Left lung (tissue), 4 donors: ENCODE measurements at regions not wholly inside any gene's neighbourhood (a gene's known extent, or its start where the extent isn't known, plus 50 kb on each side); places are given as distances from the start of the nearest gene placed in this dataset.

Source experiments
- ATAC-seq: fragments of 200-7000 bp; cut with Tn5 transposase; one replicate; pipeline ENCODE4 v1.9.1; 2020; ENCODE audit warnings: moderate library complexity
- DNase-seq, 4 donors: peaks; one replicate each; pipeline ENCODE4 v3.0.0-alpha.2; 2013 to 2020
- H3K27ac ChIP-seq, 2 donors: fragments of 200-600 bp; sonication (generic) in 1 of 2; one replicate each; pipeline versions ENCODE4 v1.5.0 to v1.8.0; 2020 to 2021
- H3K27me3 ChIP-seq, 2 donors: fragments of 200-600 bp; sonication (generic) in 1 of 2; one replicate each; pipeline versions ENCODE4 v1.5.0 to v1.8.0; 2020 to 2021
- H3K36me3 ChIP-seq, 2 donors: fragments of 200-600 bp; sonication (generic) in 1 of 2; one replicate each; pipeline versions ENCODE4 v1.5.0 to v1.8.0; 2020 to 2021
- H3K4me1 ChIP-seq, 2 donors: fragments of 200-600 bp; one replicate each; pipeline ENCODE4 v1.8.0; 2021
- H3K4me3 ChIP-seq, 2 donors: fragments of 200-600 bp; sonication (generic) in 1 of 2; one replicate each; pipeline versions ENCODE4 v1.5.0 to v1.8.0; 2020 to 2021; ENCODE audit warnings: mild to moderate bottlenecking in 1 of 2
- H3K9me3 ChIP-seq, 2 donors: fragments of 200-600 bp; sonication (generic) in 1 of 2; one replicate each; pipeline versions ENCODE4 v1.5.0 to v1.8.0; 2020 to 2021
- CTCF ChIP-seq, 2 donors: fragments of 200-600 bp; sonication (generic) in 1 of 2; IDR thresholded peaks; one replicate each; pipeline versions ENCODE4 v1.5.0 to v1.8.0; 2021; ENCODE audit warnings: antibody characterized with exemption in 2 of 2
- intact Hi-C, 2 donors: fragments of 100-400 bp; cut with DNase I; formaldehyde crosslinking; loops; one replicate each; pipeline versions ENCODE4 v1.11.2 to v1.14.2; 2022
- donor health status: DM: no; HTN: yes; CAD: no.
- donor health status: DM: no; HTN: no; CAD: no.

GRCh38 chr20:1809611-1810510 lies 85.3 kb upstream of the SIRPA start:
- TF ChIP-seq CTCF (IDR thresholded peaks at IDR 0.05), result no peak
- ATAC-seq (no peak), DNase-seq (no peak)
- intact Hi-C loops, result no loop called here
- Histone ChIP-seq H3K36me3 (no peaks in the 10 kb centered on the region), H3K4me3 (no peak overlapping the region), H3K4me1 (peaks cover 14 to 63% of the 10 kb centered on the region in 2 donors), H3K27ac (peak overlapping the region in 1 of 2 donors; percentile 90), H3K9me3 (no peaks in the 10 kb centered on the region), H3K27me3 (peaks cover 0 to 12% of the 10 kb centered on the region in 2 donors)

DNA sequence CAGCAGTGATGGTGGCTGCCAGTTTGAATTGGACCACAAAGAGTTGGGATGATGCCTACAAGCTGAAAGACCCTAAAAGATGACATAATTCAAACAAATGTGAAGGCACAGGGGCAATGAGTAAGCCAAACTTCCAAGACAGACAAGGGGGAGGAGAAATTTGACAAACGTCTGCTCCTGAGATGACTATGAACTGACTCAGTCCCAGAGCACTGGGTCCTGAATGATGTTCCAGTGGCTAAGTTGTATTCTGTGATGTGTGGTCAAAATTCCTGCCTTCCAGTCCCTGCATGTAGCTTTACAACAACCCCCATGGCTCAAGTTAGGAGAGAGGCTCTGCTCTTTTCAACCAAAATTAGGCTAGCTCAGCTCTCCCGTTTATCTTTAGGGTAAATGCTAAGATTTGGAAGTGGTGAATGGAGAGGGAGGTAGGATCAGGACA lies 86.1 kb upstream of the SIRPA start:
- Histone ChIP-seq H3K9me3 (no peaks in the 10 kb centered on the region), H3K27ac (peak overlapping the region in 1 of 2 donors; percentile 90), H3K4me1 (peaks cover 14 to 70% of the 10 kb centered on the region in 2 donors), H3K36me3 (no peaks in the 10 kb centered on the region), H3K27me3 (peaks cover 0 to 19% of the 10 kb centered on the region in 2 donors), H3K4me3 (no peak overlapping the region)
- no peak for ATAC-seq
- intact Hi-C loops, result no loop called here
- TF ChIP-seq CTCF (IDR thresholded peaks at IDR 0.05), result no peak
- DNase-seq, result no peak

- Histone ChIP-seq H3K36me3 (no peaks in the 10 kb centered on the region), H3K9me3 (no peaks in the 10 kb centered on the region), H3K27ac (no peak overlapping the region), H3K27me3 (peaks cover 0 to 30% of the 10 kb centered on the region in 2 donors), H3K4me1 (peaks cover 14 to 71% of the 10 kb centered on the region in 2 donors), H3K4me3 (no peak overlapping the region)
- intact Hi-C loops, result no loop called here
- no peak for TF ChIP-seq CTCF (IDR thresholded peaks at IDR 0.05)
- ATAC-seq (no peak), DNase-seq (no peak)
Measured at GRCh38 chr20:1808101-1808500, 87.1 kb upstream of the SIRPA start.

DNA sequence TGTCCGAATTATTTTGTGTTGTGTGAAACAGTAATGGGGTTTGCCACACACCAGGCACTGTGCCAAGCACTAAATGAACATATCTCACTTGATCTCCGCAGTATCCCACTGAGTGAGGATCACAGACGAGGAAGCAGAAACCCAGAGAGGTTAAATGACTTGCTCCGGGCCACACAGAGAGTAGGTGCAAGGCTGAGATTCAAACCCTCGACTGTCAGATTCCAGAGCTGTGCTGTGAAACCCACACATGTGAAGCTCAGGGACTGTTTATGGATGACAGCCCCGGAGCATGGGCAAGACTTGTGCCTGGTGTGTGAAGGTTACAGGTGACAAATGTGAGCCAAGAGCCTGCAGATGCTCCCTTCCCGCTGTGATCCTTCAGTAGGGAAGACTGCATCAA lies 87.8 kb upstream of the SIRPA start:
- intact Hi-C loops, result no loop called here
- no peak overlapping the region for H3K4me3 ChIP-seq
- H3K4me1 ChIP-seq, result peaks cover 15 to 71% of the 10 kb centered on the region in 2 donors
- H3K27me3 ChIP-seq, result peaks cover 0 to 37% of the 10 kb centered on the region in 2 donors
- DNase-seq (no peak), ATAC-seq (no peak)
- no peaks in the 10 kb centered on the region for H3K36me3 ChIP-seq
- H3K9me3 ChIP-seq, result no peaks in the 10 kb centered on the region
- TF ChIP-seq CTCF (IDR thresholded peaks at IDR 0.05), result no peak
- peak overlapping the region in 1 of 2 donors; percentile 99 for H3K27ac ChIP-seq

DNA sequence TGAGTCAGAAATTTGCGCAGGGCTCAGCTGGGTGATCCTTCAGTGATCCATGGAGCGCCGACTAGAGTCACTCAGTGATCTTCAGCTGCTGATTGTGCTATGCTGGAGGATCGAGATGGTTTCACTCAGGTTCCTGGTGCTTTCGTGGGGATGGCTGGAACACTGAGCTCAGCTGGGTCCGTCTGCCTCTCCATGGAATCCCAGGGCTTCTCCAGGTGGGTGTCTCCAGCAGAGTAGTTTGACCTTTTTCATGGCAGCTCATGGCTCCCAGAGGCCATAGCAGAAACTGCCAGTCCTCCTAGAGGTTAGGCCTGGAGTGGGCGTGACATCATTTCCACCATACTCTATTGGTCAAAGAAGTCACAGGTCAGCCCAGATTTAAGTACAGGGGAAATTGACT lies 88.8 kb upstream of the SIRPA start:
- intact Hi-C loops, result no loop called here
- peaks cover 7 to 46% of the 10 kb centered on the region in 2 donors for H3K27me3 ChIP-seq
- no peaks in the 10 kb centered on the region for H3K36me3 ChIP-seq
- H3K9me3 ChIP-seq, result no peaks in the 10 kb centered on the region
- no peak for DNase-seq
- H3K4me1 ChIP-seq, result peaks cover 11 to 71% of the 10 kb centered on the region in 2 donors
- no peak for ATAC-seq
- H3K27ac ChIP-seq, result peak overlapping the region in 1 of 2 donors; percentile 99
- TF ChIP-seq CTCF (IDR thresholded peaks at IDR 0.05), result no peak
- no peak overlapping the region for H3K4me3 ChIP-seq
